ENCODE measurements at regions not wholly inside any gene's neighbourhood (a gene's known extent, or its start where the extent isn't known, plus 50 kb on each side); places are given as distances from the start of the nearest gene placed in this dataset.

DNA sequence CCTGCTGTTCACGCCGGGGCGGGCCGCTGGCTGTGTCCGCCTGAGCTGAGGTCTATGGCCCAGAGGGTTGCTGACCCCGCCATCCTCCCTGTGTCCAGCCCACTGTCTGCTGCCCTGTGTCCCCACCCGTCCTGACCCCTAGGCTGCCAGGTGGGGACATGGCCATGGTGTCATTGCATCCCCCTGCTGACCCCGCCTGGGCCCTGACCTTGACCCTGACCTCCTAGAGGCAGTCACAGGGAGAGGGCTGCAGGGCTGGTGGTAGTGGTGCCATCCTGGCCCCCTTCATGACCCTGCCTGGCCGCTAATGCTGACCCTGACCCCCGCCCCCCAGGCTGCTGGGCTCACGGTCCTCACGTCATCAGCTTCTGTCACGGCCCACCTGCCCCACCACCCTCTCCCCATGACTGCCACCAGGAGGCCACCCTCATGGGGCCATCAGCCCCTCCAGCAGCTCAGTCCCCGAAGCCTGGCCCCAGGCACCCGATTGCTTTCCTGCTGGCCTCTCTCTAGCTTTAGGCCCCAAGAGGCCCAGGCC lies 285.9 kb downstream of the BRD1 start:
- no peaks in the 10 kb centered on the region for H3K4me1 Mint-ChIP-seq
- ATAC-seq (replicated peaks) (no peak), DNase-seq (no peak)

DNA sequence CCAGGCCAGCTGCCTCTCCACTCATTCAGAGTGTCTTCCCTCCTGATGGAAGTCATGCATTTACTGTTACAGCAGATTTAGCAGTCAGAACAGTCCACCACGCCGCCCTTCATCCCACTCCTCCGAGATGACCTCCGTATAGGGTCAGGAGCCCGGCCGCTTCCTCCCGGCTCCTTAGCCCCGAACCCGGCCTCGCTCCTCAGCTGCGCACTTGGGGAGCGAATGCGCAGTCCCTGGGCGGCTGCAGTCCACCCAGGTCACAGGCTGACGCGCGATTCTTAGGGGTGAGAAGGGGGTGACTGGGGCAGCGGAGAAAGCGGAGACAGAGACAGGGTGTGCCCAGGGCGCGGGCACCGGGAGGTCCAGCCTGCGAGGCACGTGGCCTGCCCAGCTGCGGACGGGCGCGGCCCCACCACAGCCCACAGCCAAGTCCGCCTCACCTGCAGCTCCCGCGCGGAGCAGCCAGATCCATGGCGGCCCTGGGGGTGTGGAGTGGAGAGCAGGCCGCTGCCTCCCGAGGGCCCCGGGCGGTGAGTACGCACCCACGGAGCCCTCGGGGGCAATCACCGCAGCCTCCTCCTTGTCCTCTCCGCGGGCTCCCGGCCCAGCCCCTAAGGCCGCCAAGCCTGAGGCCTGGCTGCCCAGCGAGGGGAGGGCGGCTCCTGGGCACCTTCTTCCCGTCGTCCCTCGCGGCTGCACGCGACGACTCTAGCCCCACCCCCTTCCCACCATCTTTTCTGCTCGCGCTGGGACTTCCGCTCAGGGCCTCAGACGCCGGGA lies 286.6 kb downstream of the BRD1 start:
- Mint-ChIP-seq H3K36me3 (peaks cover 0 to 13% of the 10 kb centered on the region in 2 donors), H3K4me1 (no peaks in the 10 kb centered on the region), H3K9me3 (no peaks in the 10 kb centered on the region), H3K27ac (no peak overlapping the region), H3K4me3 (no peak overlapping the region), H3K27me3 (no peaks in the 10 kb centered on the region)
- DNase-seq: no peak
- no peak for ATAC-seq (replicated peaks)

More for the DNA sequence above, 285.9 kb downstream of the BRD1 start:
- Mint-ChIP-seq H3K36me3 (peaks cover 0 to 12% of the 10 kb centered on the region in 2 donors), H3K4me3 (no peak overlapping the region), H3K27ac (no peak overlapping the region), H3K27me3 (no peaks in the 10 kb centered on the region), H3K9me3 (no peaks in the 10 kb centered on the region)

DNA sequence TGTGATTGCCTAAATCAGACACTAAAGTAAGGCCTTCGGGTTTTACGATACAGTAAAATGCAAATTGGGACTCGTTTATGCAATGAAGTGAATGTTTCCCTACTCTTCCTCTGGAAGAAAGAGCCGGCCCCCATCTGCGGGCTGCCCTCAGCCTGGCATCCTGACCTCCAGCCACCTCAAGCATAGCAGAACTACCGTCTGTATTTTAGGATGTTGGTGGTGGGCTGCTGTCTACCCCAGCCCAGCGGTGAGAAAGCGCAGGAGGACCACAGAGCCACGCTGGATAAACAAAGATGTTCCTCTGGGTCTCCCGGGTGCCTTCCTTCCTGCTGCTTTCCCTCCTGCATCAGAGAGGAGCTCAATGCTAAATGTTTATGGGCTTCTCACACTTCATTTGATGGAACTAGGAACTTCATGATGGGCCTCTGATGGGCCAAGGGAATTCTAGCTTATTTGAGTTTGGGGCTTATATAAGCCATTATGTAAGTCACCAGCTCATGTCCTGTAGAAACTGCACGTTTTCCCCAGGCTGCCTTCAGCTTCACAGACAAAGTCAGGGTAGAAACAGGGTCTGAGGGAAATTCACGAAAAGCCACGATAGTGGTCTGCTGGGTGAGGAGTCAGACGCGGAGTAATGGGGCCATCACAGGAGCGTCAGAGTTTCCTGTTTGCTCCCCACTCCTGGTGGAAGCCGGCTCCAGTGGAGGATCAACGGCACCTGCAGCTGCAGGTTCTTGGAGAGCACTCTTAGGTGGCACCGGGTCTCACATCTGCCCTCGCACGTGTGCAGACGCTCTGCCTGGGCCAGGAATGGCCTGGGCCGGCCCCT lies 287.4 kb downstream of the BRD1 start:
- peaks cover 0 to 13% of the 10 kb centered on the region in 2 donors for H3K36me3 Mint-ChIP-seq
- no peaks in the 10 kb centered on the region for H3K4me1 Mint-ChIP-seq
- ATAC-seq (replicated peaks): no peak
- DNase-seq: no peak
- no peak overlapping the region for H3K4me3 Mint-ChIP-seq
- H3K9me3 Mint-ChIP-seq: no peaks in the 10 kb centered on the region
- H3K27me3 Mint-ChIP-seq: no peaks in the 10 kb centered on the region
- H3K27ac Mint-ChIP-seq: no peak overlapping the region

DNA sequence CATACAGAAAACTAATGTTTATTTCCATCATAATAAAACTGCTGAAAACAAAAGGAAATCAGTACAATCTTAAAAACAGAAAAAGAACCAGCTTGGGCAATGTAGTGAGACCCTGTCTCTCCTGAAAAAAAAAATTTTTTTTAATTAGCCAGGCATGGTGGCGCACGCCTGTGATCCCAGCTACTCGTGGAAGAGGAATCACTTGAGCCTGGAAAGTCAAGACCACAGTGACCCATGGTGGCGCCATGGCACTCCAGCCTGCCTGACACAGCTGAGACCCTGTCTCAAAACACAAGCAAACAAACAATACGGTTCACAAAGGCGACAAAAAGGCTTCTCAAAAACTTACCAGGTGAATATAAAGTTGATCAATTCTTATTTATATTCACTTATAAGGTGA lies 289.7 kb downstream of the BRD1 start:
- Mint-ChIP-seq H3K27ac (no peak overlapping the region), H3K4me1 (no peaks in the 10 kb centered on the region), H3K9me3 (no peaks in the 10 kb centered on the region), H3K4me3 (no peak overlapping the region), H3K36me3 (peaks cover 0 to 15% of the 10 kb centered on the region in 2 donors), H3K27me3 (no peaks in the 10 kb centered on the region)
- no peak for DNase-seq
- no peak for ATAC-seq (replicated peaks)

DNA sequence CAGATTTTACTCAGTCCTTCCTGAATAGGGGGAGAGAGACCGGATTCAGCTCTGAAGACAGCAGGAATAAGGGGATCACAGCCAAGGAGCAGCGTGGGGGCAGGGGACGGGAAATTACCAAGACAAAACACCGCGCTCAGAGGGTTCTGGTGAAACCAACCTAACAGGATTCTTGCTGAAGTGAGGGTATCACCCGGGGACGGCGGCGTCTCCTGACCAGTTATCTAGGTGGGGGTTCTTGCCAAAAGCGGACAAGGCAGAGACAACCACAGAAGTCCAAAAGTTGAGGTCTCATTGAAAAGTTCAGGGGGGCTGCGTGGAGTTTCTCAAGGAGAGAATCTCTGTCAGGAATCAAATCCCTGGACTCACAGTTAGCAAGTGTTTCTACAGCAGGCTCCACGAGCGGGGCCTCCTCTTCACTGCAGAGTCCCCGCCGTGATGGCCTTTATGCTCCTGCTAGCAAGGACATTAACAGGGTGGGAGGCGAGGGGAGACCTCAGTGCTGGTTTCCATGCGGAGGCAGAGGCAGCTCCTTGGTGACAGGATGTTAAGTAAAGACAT lies 291.0 kb downstream of the BRD1 start:
- ATAC-seq (replicated peaks) (no peak), DNase-seq (no peak)
- Mint-ChIP-seq H3K4me3 (no peak overlapping the region), H3K27me3 (no peaks in the 10 kb centered on the region), H3K9me3 (no peaks in the 10 kb centered on the region), H3K36me3 (peaks cover 0 to 15% of the 10 kb centered on the region in 2 donors), H3K4me1 (no peaks in the 10 kb centered on the region), H3K27ac (no peak overlapping the region)

DNA sequence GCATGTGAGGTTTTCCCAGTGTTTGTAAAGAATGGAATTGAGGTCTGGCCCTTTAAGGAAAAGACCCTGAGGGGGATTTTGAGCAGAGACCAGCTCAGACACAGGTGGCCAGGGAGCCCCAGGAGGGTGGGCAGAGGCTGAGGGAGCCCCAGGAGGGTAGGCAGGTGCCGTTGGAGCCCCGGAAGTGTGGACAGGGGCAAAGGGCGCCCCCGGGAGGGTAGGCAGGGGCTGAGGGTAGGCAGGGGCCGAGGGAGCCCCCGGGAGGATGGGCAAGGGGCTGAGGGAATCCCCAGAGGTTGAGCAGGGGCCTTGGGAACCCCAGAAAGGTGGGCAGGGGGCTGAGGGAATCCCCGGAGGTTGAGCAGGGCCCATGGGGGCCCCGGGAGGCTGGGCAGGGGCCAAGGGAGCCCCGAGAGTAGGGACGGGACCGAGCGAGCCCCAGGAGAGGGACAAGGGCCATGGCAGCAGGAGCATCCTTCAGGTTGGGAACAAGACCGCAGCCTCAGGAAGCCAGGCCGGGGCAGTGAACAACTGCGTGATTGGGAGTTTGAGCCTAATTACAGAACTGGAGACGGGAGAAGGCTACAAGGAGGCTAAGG lies 292.0 kb downstream of the BRD1 start:
- H3K36me3 Mint-ChIP-seq: peaks cover 0 to 15% of the 10 kb centered on the region in 2 donors
- H3K27ac Mint-ChIP-seq: no peak overlapping the region
- DNase-seq: no peak
- ATAC-seq (replicated peaks): no peak
- no peaks in the 10 kb centered on the region for H3K27me3 Mint-ChIP-seq
- no peak overlapping the region for H3K4me3 Mint-ChIP-seq
- H3K4me1 Mint-ChIP-seq: no peaks in the 10 kb centered on the region
- H3K9me3 Mint-ChIP-seq: no peaks in the 10 kb centered on the region

DNA sequence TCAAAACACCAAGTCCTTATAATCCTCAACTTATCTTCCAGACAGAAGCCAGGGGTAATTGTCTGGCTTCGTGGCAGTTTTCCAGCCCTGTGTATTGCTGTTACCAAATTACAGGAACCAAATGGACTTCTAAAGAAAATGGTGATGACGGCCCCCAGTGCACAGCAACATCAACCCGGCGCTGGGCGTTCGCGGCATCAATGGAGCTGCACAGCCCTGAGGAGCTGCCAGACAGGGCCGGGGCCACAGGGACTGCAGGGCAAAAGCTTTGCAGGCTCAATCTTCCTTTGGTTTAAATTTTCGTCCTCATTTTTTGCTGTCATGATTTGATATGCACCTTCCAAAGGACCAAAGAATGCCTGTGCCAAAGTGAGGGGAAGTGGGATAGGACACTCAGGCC lies 292.5 kb downstream of the BRD1 start:
- peaks cover 0 to 15% of the 10 kb centered on the region in 2 donors for H3K36me3 Mint-ChIP-seq
- no peak overlapping the region for H3K4me3 Mint-ChIP-seq
- no peak overlapping the region for H3K27ac Mint-ChIP-seq
- no peaks in the 10 kb centered on the region for H3K4me1 Mint-ChIP-seq
- ATAC-seq (replicated peaks) (no peak), DNase-seq (no peak)
- no peaks in the 10 kb centered on the region for H3K9me3 Mint-ChIP-seq
- no peaks in the 10 kb centered on the region for H3K27me3 Mint-ChIP-seq

DNA sequence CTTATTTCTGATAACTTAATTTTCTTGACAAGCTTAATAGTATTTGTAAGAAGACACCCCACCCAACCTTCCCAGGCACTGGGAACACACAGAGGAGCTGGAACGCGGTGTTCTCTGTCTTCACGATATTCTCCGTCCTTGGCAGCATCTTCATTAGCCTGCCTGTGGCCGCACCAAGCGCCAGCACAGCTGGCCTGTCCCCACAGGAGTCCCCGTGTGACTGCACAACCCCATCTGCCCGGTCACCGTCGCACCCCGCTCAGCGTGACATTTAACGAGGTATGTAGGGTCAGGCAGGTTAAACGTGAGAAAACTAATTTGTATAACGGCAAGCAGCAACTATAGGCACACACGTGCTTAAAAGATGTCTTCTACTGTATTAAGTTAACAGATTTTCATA lies 293.3 kb downstream of the BRD1 start:
- Mint-ChIP-seq H3K4me1 (no peaks in the 10 kb centered on the region), H3K9me3 (peaks cover 0 to 3% of the 10 kb centered on the region in 2 donors), H3K36me3 (peaks cover 0 to 16% of the 10 kb centered on the region in 2 donors), H3K4me3 (no peak overlapping the region), H3K27ac (no peak overlapping the region), H3K27me3 (no peaks in the 10 kb centered on the region)
- no peak for ATAC-seq (replicated peaks)
- DNase-seq: no peak

DNA sequence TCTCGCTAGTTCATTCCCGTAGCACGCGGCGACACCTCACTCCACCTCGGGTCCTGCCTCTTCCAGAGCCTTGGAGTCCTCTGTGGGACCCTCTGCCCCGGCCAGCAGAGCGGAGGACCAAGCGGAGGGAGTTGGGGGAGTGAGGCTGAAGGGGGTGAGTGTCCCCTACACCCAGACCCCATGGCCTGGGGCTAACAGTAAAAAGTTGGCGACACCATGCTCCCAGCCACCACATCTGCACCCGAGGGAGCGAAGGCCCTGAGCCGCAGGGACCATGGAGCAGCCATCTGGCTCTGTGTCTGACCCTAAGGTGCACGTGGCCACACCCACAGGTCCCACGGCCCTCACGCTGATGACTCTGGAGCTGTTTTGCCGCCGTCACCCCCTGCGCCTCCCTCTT lies 293.8 kb downstream of the BRD1 start:
- H3K4me3 Mint-ChIP-seq: no peak overlapping the region
- peaks cover 0 to 13% of the 10 kb centered on the region in 2 donors for H3K36me3 Mint-ChIP-seq
- no peaks in the 10 kb centered on the region for H3K4me1 Mint-ChIP-seq
- no peak overlapping the region for H3K27ac Mint-ChIP-seq
- peaks cover 0 to 4% of the 10 kb centered on the region in 2 donors for H3K9me3 Mint-ChIP-seq
- H3K27me3 Mint-ChIP-seq: no peaks in the 10 kb centered on the region
- DNase-seq: no peak
- no peak for ATAC-seq (replicated peaks)

DNA sequence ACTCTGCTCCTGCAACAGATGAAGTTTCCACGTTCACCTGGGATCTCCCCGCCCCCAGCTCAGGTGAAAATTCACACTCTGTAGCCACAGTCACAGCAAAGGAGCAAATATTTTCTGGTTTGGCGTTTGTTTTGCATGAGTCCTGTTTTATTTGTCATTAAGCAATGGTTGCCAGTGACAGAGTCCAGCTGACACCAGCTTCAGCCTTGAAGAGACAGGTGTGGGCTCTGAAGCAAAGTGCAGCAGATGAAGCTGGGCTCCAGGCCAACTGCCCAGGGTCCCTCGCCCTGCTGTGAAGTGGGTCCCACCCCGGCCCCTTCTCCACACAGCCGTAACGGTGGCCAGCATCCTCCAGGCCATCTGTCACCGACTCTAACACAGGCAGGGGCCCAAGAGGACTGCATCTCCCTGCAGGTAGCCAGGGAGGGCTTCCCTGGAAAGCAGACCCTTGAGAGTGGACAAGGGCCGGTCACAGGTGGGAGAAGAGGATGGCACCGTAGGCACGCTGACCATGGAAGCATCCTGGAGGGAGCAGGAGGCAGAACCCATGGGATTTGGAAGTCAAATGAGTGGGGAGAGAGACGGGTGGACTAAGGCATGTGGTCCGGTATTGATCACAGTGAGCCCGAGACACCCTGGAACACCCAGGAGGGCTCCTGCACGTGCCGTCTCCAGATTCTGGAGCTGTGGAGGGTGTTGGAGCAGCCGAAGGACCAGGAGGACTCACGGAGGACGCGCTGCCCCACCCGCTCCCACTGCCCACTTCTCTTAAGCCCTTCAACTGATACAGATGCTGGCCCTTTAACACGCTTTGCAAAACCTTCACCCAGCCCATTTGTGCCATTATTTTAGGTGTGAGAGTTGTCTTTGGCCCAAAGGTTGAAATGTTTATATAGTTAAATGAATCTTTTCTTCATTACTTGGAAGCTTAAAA lies 294.5 kb downstream of the BRD1 start:
- peaks cover 0 to 6% of the 10 kb centered on the region in 2 donors for H3K4me1 Mint-ChIP-seq
- H3K4me3 Mint-ChIP-seq: no peak overlapping the region
- no peak overlapping the region for H3K27ac Mint-ChIP-seq
- peaks cover 4 to 8% of the 10 kb centered on the region in 2 donors for H3K9me3 Mint-ChIP-seq
- ATAC-seq (replicated peaks): no peak
- H3K27me3 Mint-ChIP-seq: no peaks in the 10 kb centered on the region
- H3K36me3 Mint-ChIP-seq: peaks cover 0 to 16% of the 10 kb centered on the region in 2 donors
- no peak for DNase-seq

DNA sequence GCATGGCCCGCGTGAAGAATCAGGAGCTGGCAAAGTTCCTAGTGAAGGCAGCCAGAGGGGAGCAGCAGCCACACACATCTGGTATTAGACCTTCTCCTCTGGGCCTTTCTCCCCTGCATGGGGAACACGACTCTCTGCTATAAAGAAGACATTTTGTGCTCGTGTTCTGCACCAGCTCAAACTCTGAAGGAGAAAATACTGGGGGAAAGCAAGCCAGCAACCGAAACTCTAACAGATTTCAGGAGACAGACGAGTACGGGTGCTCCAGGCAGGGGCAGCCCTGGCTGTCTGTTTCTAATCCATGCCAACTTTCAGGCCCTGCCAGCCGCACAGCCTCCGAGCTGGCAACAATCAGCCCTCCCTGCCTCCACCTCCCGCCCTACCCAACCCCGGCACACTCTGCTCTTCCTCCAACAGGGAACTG lies 296.3 kb downstream of the BRD1 start:
- Mint-ChIP-seq H3K4me3 (no peak overlapping the region), H3K27me3 (no peaks in the 10 kb centered on the region), H3K36me3 (peaks cover 0 to 17% of the 10 kb centered on the region in 2 donors), H3K9me3 (peaks cover 4 to 9% of the 10 kb centered on the region in 2 donors), H3K27ac (no peak overlapping the region), H3K4me1 (peaks cover 0 to 14% of the 10 kb centered on the region in 2 donors)
- ATAC-seq (replicated peaks) (no peak), DNase-seq (no peak)

DNA sequence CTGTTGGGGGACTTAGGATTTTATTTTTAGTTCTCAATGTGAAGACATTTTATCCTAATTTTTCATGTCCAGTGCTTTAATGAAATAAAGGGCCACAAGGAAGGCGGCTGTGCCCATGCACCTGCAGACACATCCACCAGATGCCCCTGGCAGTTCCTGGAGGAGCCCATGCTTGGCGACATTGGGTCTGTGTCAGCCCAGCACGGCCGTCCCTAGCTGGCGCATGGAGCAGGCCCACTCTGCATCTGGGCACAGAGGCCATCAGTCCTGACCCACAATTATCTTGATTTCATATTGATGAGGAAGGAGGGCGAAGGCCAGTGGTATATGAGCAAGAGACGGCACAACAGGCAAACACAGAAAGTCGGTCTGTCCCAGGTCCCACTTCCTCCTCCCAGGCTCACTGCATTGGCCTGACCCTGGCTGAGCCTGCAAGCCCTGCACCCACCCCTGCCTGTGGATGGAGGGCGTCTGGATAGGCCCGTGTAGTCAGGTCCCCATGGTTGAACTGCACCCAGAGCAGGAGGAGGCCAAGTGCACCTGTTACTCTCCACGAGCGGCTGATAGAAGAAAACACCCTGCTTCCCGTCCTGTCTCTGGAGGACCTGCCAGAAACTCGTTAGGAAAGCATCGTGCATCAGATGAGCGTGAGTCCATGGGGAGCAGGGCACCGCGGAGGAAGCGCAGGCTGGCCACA lies 296.9 kb downstream of the BRD1 start:
- Mint-ChIP-seq H3K27ac (no peak overlapping the region), H3K4me3 (no peak overlapping the region), H3K36me3 (peaks cover 0 to 14% of the 10 kb centered on the region in 2 donors)

DNA sequence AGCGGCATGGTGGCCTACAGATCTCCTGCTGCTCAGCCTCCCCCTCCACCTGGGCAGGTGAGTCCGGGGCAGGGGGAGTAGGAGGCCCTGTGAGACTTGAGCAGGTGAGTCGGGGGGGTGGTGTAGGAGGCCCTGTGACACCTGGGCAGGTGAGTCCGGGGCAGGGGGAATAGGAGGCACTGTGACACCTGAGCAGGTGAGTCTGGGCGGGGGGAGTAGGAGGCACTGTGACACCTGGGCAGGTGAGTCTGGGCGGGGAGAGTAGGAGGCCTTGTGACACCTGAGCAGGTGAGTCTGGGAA lies 299.3 kb downstream of the BRD1 start:
- DNase-seq (no peak), ATAC-seq (replicated peaks) (no peak)
- Mint-ChIP-seq H3K9me3 (peaks cover 4 to 9% of the 10 kb centered on the region in 2 donors), H3K4me1 (peaks cover 0 to 37% of the 10 kb centered on the region in 2 donors), H3K4me3 (no peak overlapping the region), H3K27me3 (no peaks in the 10 kb centered on the region), H3K36me3 (peaks cover 0 to 14% of the 10 kb centered on the region in 2 donors), H3K27ac (no peak overlapping the region)

More for the DNA sequence above, 296.9 kb downstream of the BRD1 start:
- ATAC-seq (replicated peaks): no peak
- H3K4me1 Mint-ChIP-seq: peaks cover 0 to 19% of the 10 kb centered on the region in 2 donors
- H3K27me3 Mint-ChIP-seq: no peaks in the 10 kb centered on the region
- H3K9me3 Mint-ChIP-seq: peaks cover 4 to 9% of the 10 kb centered on the region in 2 donors
- no peak for DNase-seq
